Neuronal stem cell (in vitro differentiated cells): ENCODE measurements at regions not wholly inside any gene's neighbourhood (a gene's known extent, or its start where the extent isn't known, plus 50 kb on each side); places are given as distances from the start of the nearest gene placed in this dataset.
"Not testable (repeated sequence)": the region's sequence is repeated elsewhere in the genome, so short reads cannot be mapped to it uniquely, and the experiment has no call there.

Source experiments
- DNase-seq: peaks from one replicate; pipeline ENCODE4 v3.0.0-alpha.2; 2013; ENCODE audit warnings: low spot score
- H2AFZ ChIP-seq: one replicate; pipeline ENCODE4 v1.6.1; 2013; ENCODE audit warnings: mild to moderate bottlenecking, low read length, inconsistent platforms
- H2AK5ac ChIP-seq: 2 replicates; pipeline ENCODE4 v1.6.1; 2013; ENCODE audit warnings: low read depth, mild to moderate bottlenecking, inconsistent platforms, low read length, moderate library complexity, mixed read lengths
- H2BK120ac ChIP-seq: 2 replicates; pipeline ENCODE4 v1.6.1; 2013; ENCODE audit warnings: low read depth, mild to moderate bottlenecking, inconsistent platforms, low read length, moderate library complexity, mixed read lengths
- H2BK12ac ChIP-seq: one replicate; pipeline ENCODE4 v1.6.1; 2013; ENCODE audit warnings: low read length, inconsistent platforms
- H2BK15ac ChIP-seq: 2 replicates; pipeline ENCODE4 v1.6.1; 2013; ENCODE audit warnings: mild to moderate bottlenecking, low read length, inconsistent platforms, mixed read lengths
- H2BK5ac ChIP-seq: one replicate; pipeline ENCODE4 v1.6.1; 2013; ENCODE audit warnings: inconsistent platforms, mild to moderate bottlenecking, low read length, moderate library complexity
- H3K14ac ChIP-seq: one replicate; pipeline ENCODE4 v1.6.1; 2013; ENCODE audit warnings: low read length, inconsistent platforms
- H3K18ac ChIP-seq: 2 replicates; pipeline ENCODE4 v1.6.1; 2013; ENCODE audit warnings: low read length, inconsistent platforms
- H3K23ac ChIP-seq: 2 replicates; pipeline ENCODE4 v1.6.1; 2013; ENCODE audit warnings: low read depth, mild to moderate bottlenecking, mixed read lengths, low read length, inconsistent platforms; ENCODE audit not compliant: poor library complexity
- H3K27ac ChIP-seq: replicated peaks from 3 replicates; pipeline ENCODE4 v1.5.1; 2013; ENCODE audit warnings: low read length, inconsistent platforms
- H3K27me3 ChIP-seq, 3 experiments: 2 replicates each; pipeline ENCODE4 v1.6.1; 2013; ENCODE audit warnings: low read length in 3 of 3, mild to moderate bottlenecking in 2 of 3, inconsistent platforms in 1 of 3, low read depth in 1 of 3, mixed read lengths in 1 of 3, moderate library complexity in 1 of 3; ENCODE audit not compliant: control insufficient read depth in 3 of 3, insufficient read depth in 3 of 3
- H3K36me3 ChIP-seq, 2 donors: replicated peaks in 1 of 2; 2 replicates each; pipeline ENCODE4 v1.6.1; 2013; ENCODE audit warnings: low read length in 2 of 2; ENCODE audit not compliant: control insufficient read depth in 2 of 2, insufficient read depth in 2 of 2
- H3K4ac ChIP-seq: 2 replicates; pipeline ENCODE4 v1.6.1; 2013; ENCODE audit warnings: inconsistent platforms, mild to moderate bottlenecking, low read length, moderate library complexity
- H3K4me1 ChIP-seq, 2 donors: 1 replicate in 1 of 2; 2 replicates in 1 of 2; pipeline ENCODE4 v1.6.1; 2013; ENCODE audit warnings: low read length in 2 of 2, low read depth in 1 of 2; ENCODE audit not compliant: control insufficient read depth in 2 of 2, insufficient read depth in 1 of 2
- H3K4me2 ChIP-seq: one replicate; pipeline ENCODE4 v1.6.1; 2013; ENCODE audit warnings: mild to moderate bottlenecking, low read length, inconsistent platforms; ENCODE audit not compliant: insufficient read depth, poor library complexity, severe bottlenecking
- H3K4me3 ChIP-seq, 2 donors: 2 replicates each; pipeline ENCODE4 v1.5.1; 2013; ENCODE audit warnings: low read length in 2 of 2, mild to moderate bottlenecking in 2 of 2, inconsistent platforms in 1 of 2, moderate library complexity in 1 of 2
- H3K79me1 ChIP-seq: one replicate; pipeline ENCODE4 v1.6.1; 2013; ENCODE audit warnings: low read depth, mild to moderate bottlenecking, inconsistent platforms, low read length, moderate library complexity
- H3K9ac ChIP-seq: one replicate; pipeline ENCODE4 v1.6.1; 2013; ENCODE audit warnings: mild to moderate bottlenecking, low read depth, low read length, inconsistent platforms; ENCODE audit not compliant: poor library complexity
- H3K9me3 ChIP-seq, 2 donors: replicated peaks in 1 of 2; 2 replicates each; pipeline versions ENCODE3 to v1.6.1; 2013; ENCODE audit warnings: low read length in 2 of 2, mild to moderate bottlenecking in 2 of 2, inconsistent platforms in 1 of 2, low read depth in 1 of 2, mixed read lengths in 1 of 2, moderate library complexity in 1 of 2; ENCODE audit not compliant: control insufficient read depth in 2 of 2, insufficient read depth in 1 of 2
- H4K8ac ChIP-seq: one replicate; pipeline ENCODE4 v1.6.1; 2013; ENCODE audit warnings: low read depth, mild to moderate bottlenecking, inconsistent platforms, low read length, moderate library complexity
- H4K91ac ChIP-seq: one replicate; pipeline ENCODE4 v1.6.1; 2013; ENCODE audit warnings: low read length, low read depth, mild to moderate bottlenecking, inconsistent platforms; ENCODE audit not compliant: poor library complexity
- WGBS, 2 donors: extraction: QIAGEN DNeasy Blood & Tissue Kit; methylation state at CpG; one replicate each; pipeline ENCODE4 v1.1.7; 2013; ENCODE audit warnings: missing lambda C conversion rate in 2 of 2, mixed read lengths in 1 of 2; ENCODE audit not compliant: insufficient read length in 2 of 2, insufficient replicate concordance in 1 of 2; ENCODE audit errors: extremely low coverage in 2 of 2; 5-methylcytosine and 5-hydroxymethylcytosine counted together

GRCh38 chr1:195648875-195649274 is 959.4 kb downstream of the KCNT2 start:
- H2AK5ac ChIP-seq, H3K18ac ChIP-seq, H4K91ac ChIP-seq, H3K9ac ChIP-seq, H2BK5ac ChIP-seq, H4K8ac ChIP-seq, H3K4me3 ChIP-seq, H3K4me1 ChIP-seq, H3K79me1 ChIP-seq, H2BK120ac ChIP-seq, H2BK15ac ChIP-seq, H3K14ac ChIP-seq, H3K9me3 ChIP-seq, H3K4me2 ChIP-seq, H3K36me3 ChIP-seq, H3K4ac ChIP-seq, H3K27me3 ChIP-seq, DNase-seq, H3K23ac ChIP-seq, H2AFZ ChIP-seq, H3K27ac ChIP-seq, H2BK12ac ChIP-seq: not testable (repeated sequence)
- no CpG with 5 or more reads among the region's 2 CpGs for WGBS, 2 donors

GRCh38 chr1:195637539-195637938 is 970.7 kb downstream of the KCNT2 start:
- no peak overlapping the region for H2AK5ac ChIP-seq
- no peak overlapping the region for H3K4ac ChIP-seq
- H3K4me1 ChIP-seq: peaks cover 0 to 2% of the 10 kb centered on the region in 2 donors
- no peaks in the 10 kb centered on the region for H3K27me3 ChIP-seq
- no peak overlapping the region for H2BK5ac ChIP-seq
- H4K91ac ChIP-seq: no peak overlapping the region
- no peak overlapping the region for H3K4me3 ChIP-seq
- no peak overlapping the region for H2AFZ ChIP-seq
- H3K36me3 ChIP-seq: no peaks in the 10 kb centered on the region
- no peaks in the 10 kb centered on the region for H3K9me3 ChIP-seq
- H3K18ac ChIP-seq: no peak overlapping the region
- WGBS, 2 donors: no CpG with 5 or more reads among the region's 5 CpGs
- no peak overlapping the region for H2BK12ac ChIP-seq
- no peak overlapping the region for H3K9ac ChIP-seq
- no peak overlapping the region for H3K4me2 ChIP-seq
- no peak overlapping the region for H4K8ac ChIP-seq
- no peak overlapping the region for H3K14ac ChIP-seq
- H3K79me1 ChIP-seq: no peaks in the 10 kb centered on the region
- no peak overlapping the region for H3K23ac ChIP-seq
- H3K27ac ChIP-seq: no peak overlapping the region
- H2BK15ac ChIP-seq: no peak overlapping the region
- no peak overlapping the region for H2BK120ac ChIP-seq
- no peak for DNase-seq

GRCh38 chr1:195618287-195618686 is 990.0 kb downstream of the KCNT2 start:
- Histone ChIP-seq H3K79me1 (no peaks in the 10 kb centered on the region), H2BK15ac (no peak overlapping the region), H3K14ac (no peak overlapping the region), H3K9ac (no peak overlapping the region), H4K8ac (no peak overlapping the region), H3K4ac (no peak overlapping the region), H3K4me3 (no peak overlapping the region), H3K27me3 (no peaks in the 10 kb centered on the region), H3K4me2 (no peak overlapping the region), H2BK120ac (no peak overlapping the region), H2AFZ (no peak overlapping the region), H4K91ac (no peak overlapping the region), H2BK12ac (no peak overlapping the region), H2BK5ac (no peak overlapping the region), H2AK5ac (no peak overlapping the region), H3K23ac (no peak overlapping the region), H3K36me3 (no peaks in the 10 kb centered on the region), H3K4me1 (no peaks in the 10 kb centered on the region), H3K18ac (no peak overlapping the region), H3K9me3 (no peaks in the 10 kb centered on the region), H3K27ac (no peak overlapping the region)
- no peak for DNase-seq
- WGBS, 2 donors: no CpG with 5 or more reads among the region's 3 CpGs

GRCh38 chr1:195617106-195617505 is 991.1 kb downstream of the KCNT2 start:
- no peak overlapping the region for H2AFZ ChIP-seq
- no peaks in the 10 kb centered on the region for H3K36me3 ChIP-seq
- H3K4me3 ChIP-seq: no peak overlapping the region
- H3K4ac ChIP-seq: no peak overlapping the region
- H4K8ac ChIP-seq: no peak overlapping the region
- peak; percentile 6 for DNase-seq
- no peaks in the 10 kb centered on the region for H3K27me3 ChIP-seq
- no peak overlapping the region for H2AK5ac ChIP-seq
- no peaks in the 10 kb centered on the region for H3K79me1 ChIP-seq
- no peaks in the 10 kb centered on the region for H3K4me1 ChIP-seq
- H3K9ac ChIP-seq: no peak overlapping the region
- no peak overlapping the region for H2BK15ac ChIP-seq
- H4K91ac ChIP-seq: no peak overlapping the region
- no peak overlapping the region for H3K27ac ChIP-seq
- no peak overlapping the region for H3K18ac ChIP-seq
- no peak overlapping the region for H3K14ac ChIP-seq
- H2BK12ac ChIP-seq: no peak overlapping the region
- H2BK120ac ChIP-seq: no peak overlapping the region
- no CpG with 5 or more reads among the region's 2 CpGs for WGBS, 2 donors
- no peak overlapping the region for H2BK5ac ChIP-seq
- H3K9me3 ChIP-seq: no peaks in the 10 kb centered on the region
- H3K4me2 ChIP-seq: no peak overlapping the region
- no peak overlapping the region for H3K23ac ChIP-seq
